Stomach (tissue), 8 donors: ENCODE measurements at regions not wholly inside any gene's neighbourhood (a gene's known extent, or its start where the extent isn't known, plus 50 kb on each side); places are given as distances from the start of the nearest gene placed in this dataset.

Experiments
- DNase-seq, 2 donors: peaks; one replicate each; pipeline versions ENCODE4 v3.0.0 to v3.0.0-alpha.2; 2013 to 2019
- H3K27ac ChIP-seq, 5 donors: fragments of 200-600 bp in 4 of 5; sonication (generic) in 4 of 5; one replicate each; pipeline ENCODE4 v1.5.1; 2013 to 2019; ENCODE audit warnings: mild to moderate bottlenecking in 1 of 5, moderate library complexity in 1 of 5
- H3K27me3 ChIP-seq, 3 donors: fragments of 200-600 bp; sonication (generic); one replicate each; pipeline ENCODE4 v1.5.1; 2017 to 2019; ENCODE audit warnings: mixed run types in 1 of 3
- H3K36me3 ChIP-seq, 4 donors: fragments of 200-600 bp; sonication (generic); 1 replicate in 3 of 4; 2 replicates in 1 of 4; pipeline ENCODE4 v1.5.1; 2016 to 2019
- H3K4me1 ChIP-seq, 4 donors: fragments of 200-600 bp; sonication (generic); one replicate each; pipeline ENCODE4 v1.5.1; 2016 to 2019
- H3K4me3 ChIP-seq, 4 donors: fragments of 200-600 bp; sonication (generic) in 3 of 4; one replicate each; pipeline ENCODE4 v1.5.1; 2016 to 2019; ENCODE audit warnings: mild to moderate bottlenecking in 1 of 4
- H3K9me3 ChIP-seq, 4 donors: fragments of 200-600 bp; sonication (generic); one replicate each; pipeline ENCODE4 v1.5.1; 2016 to 2019
- EP300 ChIP-seq: sonication (generic); formaldehyde crosslinking; IDR thresholded peaks from one replicate; pipeline ENCODE4 v1.6.1; 2017; ENCODE audit warnings: antibody characterized with exemption
- POLR2A ChIP-seq, 4 donors: fragments of 450-650 bp; IDR thresholded peaks; one replicate each; pipeline ENCODE4 v1.6.1; 2016; ENCODE audit warnings: antibody characterized with exemption in 4 of 4, control low read depth in 2 of 4, mild to moderate bottlenecking in 1 of 4, moderate library complexity in 1 of 4
- POLR2AphosphoS5 ChIP-seq, 3 donors: sonication (generic); formaldehyde crosslinking; IDR thresholded peaks; one replicate each; pipeline ENCODE4 v1.6.1; 2016; ENCODE audit warnings: antibody characterized with exemption in 3 of 3
- WGBS, 5 donors: extraction: QIAGEN DNeasy Blood & Tissue Kit in 3 of 5; methylation state at CpG; one replicate each; pipeline versions ENCODE4 v1.1.5 to v1.1.7; 2013 to 2018; 5-methylcytosine and 5-hydroxymethylcytosine counted together
- intact Hi-C: fragments of 100-400 bp; cut with DNase I; formaldehyde crosslinking; loops from one replicate; pipeline ENCODE4 v1.15.1; 2023; ENCODE audit warnings: low total_unique reads
- TF ChIP-seq, protein P1 (sequence below), 7 experiments: fragments of 450-650 bp in 4 of 7; fragments of 200-600 bp in 3 of 7; sonication (generic) in 3 of 7; IDR thresholded peaks; one replicate each; pipeline ENCODE4 v1.5.1; 2016 to 2019; ENCODE audit warnings: antibody characterized with exemption in 7 of 7, control low read depth in 2 of 7, mild to moderate bottlenecking in 1 of 7
- donor health status: healthy with polysubstance abuse.
- donor health status: Bipolar disorder and iron deficiency.
- donor health status: healthy.

GRCh38 chr1:58836408-58836807, 52.6 kb upstream of the JUN start:
- intact Hi-C loops: no loop called here
- H3K27ac ChIP-seq: no peak overlapping the region

GRCh38 chr1:58837886-58838285, 54.0 kb upstream of the JUN start:
- TF ChIP-seq EP300 (no peak), POLR2A (IDR thresholded peaks at IDR 0.05) (no peak), POLR2AphosphoS5 (IDR thresholded peaks at IDR 0.05) (no peak)
- TF ChIP-seq, protein P1, sequence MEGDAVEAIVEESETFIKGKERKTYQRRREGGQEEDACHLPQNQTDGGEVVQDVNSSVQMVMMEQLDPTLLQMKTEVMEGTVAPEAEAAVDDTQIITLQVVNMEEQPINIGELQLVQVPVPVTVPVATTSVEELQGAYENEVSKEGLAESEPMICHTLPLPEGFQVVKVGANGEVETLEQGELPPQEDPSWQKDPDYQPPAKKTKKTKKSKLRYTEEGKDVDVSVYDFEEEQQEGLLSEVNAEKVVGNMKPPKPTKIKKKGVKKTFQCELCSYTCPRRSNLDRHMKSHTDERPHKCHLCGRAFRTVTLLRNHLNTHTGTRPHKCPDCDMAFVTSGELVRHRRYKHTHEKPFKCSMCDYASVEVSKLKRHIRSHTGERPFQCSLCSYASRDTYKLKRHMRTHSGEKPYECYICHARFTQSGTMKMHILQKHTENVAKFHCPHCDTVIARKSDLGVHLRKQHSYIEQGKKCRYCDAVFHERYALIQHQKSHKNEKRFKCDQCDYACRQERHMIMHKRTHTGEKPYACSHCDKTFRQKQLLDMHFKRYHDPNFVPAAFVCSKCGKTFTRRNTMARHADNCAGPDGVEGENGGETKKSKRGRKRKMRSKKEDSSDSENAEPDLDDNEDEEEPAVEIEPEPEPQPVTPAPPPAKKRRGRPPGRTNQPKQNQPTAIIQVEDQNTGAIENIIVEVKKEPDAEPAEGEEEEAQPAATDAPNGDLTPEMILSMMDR (IDR thresholded peaks at IDR 0.05): no peak
- Histone ChIP-seq H3K36me3 (no peaks in the 10 kb centered on the region), H3K4me3 (no peak overlapping the region), H3K4me1 (peaks cover 0 to 13% (median 2%) of the 10 kb centered on the region in 4 donors), H3K27ac (no peak overlapping the region), H3K27me3 (no peaks in the 10 kb centered on the region), H3K9me3 (no peaks in the 10 kb centered on the region)
- intact Hi-C loops: no loop called here
- no peak for DNase-seq

More at GRCh38 chr1:58836408-58836807, 52.6 kb upstream of the JUN start:
- H3K27me3 ChIP-seq: no peaks in the 10 kb centered on the region
- H3K4me3 ChIP-seq: no peak overlapping the region
- no peaks in the 10 kb centered on the region for H3K9me3 ChIP-seq
- peaks cover 0 to 9% (median 2%) of the 10 kb centered on the region in 4 donors for H3K4me1 ChIP-seq
- H3K36me3 ChIP-seq: no peaks in the 10 kb centered on the region
- TF ChIP-seq EP300: no peak
- TF ChIP-seq POLR2A (IDR thresholded peaks at IDR 0.05): no peak
- TF ChIP-seq, protein P1 (IDR thresholded peaks at IDR 0.05): no peak
- no peak for TF ChIP-seq POLR2AphosphoS5 (IDR thresholded peaks at IDR 0.05)
- DNase-seq: no peak
- WGBS, 5 donors: 46 to 80% (median 71%) methylated on average over 2 to 3 of the region's 3 CpGs

DNA sequence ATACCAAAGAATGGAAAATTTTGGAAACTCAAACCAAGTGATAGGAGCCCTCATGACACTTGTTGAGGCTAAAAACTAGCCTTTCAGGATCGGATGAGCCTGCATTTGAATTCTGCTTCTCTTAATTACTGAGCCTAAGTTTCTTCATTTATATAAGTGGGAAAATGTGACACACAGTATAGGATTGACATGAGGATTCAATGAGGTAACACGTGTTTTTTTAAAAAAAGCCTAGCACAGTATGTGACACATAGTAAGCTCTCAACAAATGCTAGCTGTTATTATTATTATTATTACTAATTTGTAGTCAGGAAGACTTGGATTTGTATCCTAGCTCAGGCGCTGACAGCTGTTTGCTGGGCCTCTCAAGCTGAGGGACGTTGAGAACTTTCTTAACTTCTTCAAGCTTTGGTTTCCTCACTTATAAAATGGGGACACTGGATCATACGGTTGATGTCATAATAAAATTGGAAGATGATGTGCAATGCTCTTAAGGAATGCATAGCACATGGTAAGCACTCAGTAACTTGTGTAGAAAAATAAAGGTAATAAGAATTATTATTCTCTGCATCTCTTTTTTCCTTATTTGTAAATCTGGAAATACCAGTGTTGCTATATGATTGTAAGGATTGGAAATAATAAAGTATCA, 55.4 kb upstream of the JUN start:
- 69 to 74% (median 71%) methylated on average over 5 of the region's 5 CpGs for WGBS, 5 donors
- TF ChIP-seq, protein P1 (IDR thresholded peaks at IDR 0.05): no peak
- TF ChIP-seq POLR2AphosphoS5 (IDR thresholded peaks at IDR 0.05) (no peak), EP300 (no peak), POLR2A (IDR thresholded peaks at IDR 0.05) (no peak)
- H3K27ac ChIP-seq: no peak overlapping the region
- no peaks in the 10 kb centered on the region for H3K27me3 ChIP-seq
- no peak overlapping the region for H3K4me3 ChIP-seq
- peaks cover 0 to 13% (median 2%) of the 10 kb centered on the region in 4 donors for H3K4me1 ChIP-seq
- intact Hi-C loops: no loop called here
- H3K9me3 ChIP-seq: no peaks in the 10 kb centered on the region
- H3K36me3 ChIP-seq: no peaks in the 10 kb centered on the region
- DNase-seq: no peak

DNA sequence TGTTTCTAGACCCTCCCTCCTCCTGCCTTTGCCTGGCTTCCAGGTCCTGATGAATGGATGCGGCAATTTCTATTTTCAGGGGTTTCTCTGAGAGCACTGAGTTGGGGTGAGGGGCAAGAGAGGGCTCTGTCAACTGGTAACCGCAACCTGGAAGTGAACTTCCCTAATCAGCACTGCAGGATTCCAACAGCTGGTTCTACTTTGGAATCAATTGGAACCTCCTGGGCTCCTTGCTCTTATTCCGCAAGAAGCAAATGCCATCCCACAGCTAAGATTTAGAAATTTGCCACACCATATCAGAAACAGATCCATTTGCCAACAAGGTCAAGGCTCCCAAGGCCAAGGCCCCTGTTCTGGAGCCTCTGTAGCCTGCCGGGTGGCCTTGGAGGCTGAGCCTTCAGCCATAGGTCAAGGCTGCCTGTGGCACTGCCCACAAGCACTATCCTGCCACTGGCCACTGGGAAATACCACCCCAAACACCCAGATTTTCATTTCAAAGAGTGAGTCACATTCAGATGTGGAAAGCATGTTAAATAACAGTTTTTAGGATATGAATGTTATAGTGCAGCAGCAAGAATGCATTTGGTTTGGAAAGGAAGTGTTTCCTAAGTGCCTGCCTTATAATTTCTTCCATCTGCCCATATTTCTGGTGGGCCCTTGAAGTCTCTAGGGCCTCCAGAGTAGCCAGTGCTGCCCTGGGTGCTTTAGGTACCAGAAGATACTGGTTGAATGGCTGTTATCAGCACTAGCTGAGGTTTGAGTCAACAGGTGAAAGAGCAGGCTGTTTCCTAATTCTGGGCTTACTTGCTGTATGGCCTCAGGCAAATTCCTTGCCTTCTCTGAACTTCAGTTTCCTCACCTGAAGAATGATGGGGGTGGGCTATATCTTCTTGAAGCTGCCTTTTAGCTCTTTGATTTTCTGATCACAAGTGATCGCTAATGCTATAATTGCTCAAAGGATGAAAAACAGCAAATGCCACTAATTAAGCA, 56.3 kb upstream of the JUN start:
- peaks cover 0 to 13% (median 2%) of the 10 kb centered on the region in 4 donors for H3K4me1 ChIP-seq
- H3K27me3 ChIP-seq: no peaks in the 10 kb centered on the region
- no peak overlapping the region for H3K27ac ChIP-seq
- TF ChIP-seq EP300 (no peak), POLR2AphosphoS5 (IDR thresholded peaks at IDR 0.05) (no peak), POLR2A (IDR thresholded peaks at IDR 0.05) (no peak)
- TF ChIP-seq, protein P1 (IDR thresholded peaks at IDR 0.05): no peak
- H3K4me3 ChIP-seq: no peak overlapping the region
- no peak for DNase-seq
- 88 to 95% (median 94%) methylated on average over 5 of the region's 5 CpGs for WGBS, 5 donors
- no peaks in the 10 kb centered on the region for H3K9me3 ChIP-seq
- no peaks in the 10 kb centered on the region for H3K36me3 ChIP-seq
- intact Hi-C loops: no loop called here
